8988T (cell line): ENCODE measurements at regions not wholly inside any gene's neighbourhood (a gene's known extent, or its start where the extent isn't known, plus 50 kb on each side); places are given as distances from the start of the nearest gene placed in this dataset.

Experiments
- DNase-seq: peaks from one replicate; pipeline ENCODE4 v3.0.0; 2011

DNA sequence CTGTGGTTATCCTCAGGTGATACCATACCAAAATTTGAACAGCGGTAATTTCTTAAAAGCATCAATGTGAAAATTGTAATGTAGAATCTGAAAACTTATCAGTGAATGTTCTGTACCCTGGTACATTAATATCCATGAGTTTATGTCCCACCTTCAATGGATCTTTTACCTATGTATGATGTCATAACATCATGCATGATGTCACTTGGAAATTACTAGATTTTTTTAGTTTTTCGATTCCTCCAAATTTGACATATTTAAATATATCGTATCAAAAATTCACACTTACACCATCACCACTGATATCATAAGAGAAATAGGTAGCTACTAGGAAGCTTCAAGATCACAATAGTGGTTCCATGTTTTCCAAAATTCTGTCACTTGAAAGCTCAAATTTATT, 95.0 kb upstream of the AKR1E2 start:
- DNase-seq, result no peak

DNA sequence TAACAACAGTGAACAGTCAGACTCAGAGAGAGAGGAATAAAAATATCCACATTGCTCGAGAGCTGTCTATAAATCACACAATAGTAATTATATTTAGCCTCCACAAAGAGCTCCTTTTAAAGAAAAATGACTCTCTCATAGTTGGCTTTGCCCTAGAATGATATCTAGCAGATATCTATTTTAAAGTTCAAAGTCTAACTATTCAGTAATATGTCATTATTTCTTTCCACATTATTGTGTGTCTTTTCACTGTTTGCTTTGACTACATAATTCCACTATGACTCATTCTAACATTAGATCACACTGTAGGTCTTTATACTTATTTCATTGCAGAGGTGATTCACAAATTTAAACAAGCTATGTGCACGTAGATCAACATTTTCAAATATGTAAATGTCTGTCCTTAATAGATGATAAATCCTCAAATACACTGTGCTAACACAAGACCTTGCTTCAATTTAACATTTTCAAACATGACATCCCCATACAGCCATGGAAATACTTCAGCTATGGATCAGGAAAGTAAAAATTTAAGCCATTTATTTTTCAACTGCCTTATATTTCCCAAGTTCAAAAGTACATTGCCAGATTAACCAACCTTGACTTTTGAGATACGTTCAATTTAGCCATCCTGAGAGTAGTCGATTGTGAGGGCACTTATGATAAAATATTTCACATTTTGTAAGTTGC, 99.9 kb upstream of the AKR1E2 start:
- DNase-seq, result no peak

- no peak for DNase-seq
Measured at GRCh38 chr10:4723860-4724259, 102.1 kb upstream of the AKR1E2 start.

DNA sequence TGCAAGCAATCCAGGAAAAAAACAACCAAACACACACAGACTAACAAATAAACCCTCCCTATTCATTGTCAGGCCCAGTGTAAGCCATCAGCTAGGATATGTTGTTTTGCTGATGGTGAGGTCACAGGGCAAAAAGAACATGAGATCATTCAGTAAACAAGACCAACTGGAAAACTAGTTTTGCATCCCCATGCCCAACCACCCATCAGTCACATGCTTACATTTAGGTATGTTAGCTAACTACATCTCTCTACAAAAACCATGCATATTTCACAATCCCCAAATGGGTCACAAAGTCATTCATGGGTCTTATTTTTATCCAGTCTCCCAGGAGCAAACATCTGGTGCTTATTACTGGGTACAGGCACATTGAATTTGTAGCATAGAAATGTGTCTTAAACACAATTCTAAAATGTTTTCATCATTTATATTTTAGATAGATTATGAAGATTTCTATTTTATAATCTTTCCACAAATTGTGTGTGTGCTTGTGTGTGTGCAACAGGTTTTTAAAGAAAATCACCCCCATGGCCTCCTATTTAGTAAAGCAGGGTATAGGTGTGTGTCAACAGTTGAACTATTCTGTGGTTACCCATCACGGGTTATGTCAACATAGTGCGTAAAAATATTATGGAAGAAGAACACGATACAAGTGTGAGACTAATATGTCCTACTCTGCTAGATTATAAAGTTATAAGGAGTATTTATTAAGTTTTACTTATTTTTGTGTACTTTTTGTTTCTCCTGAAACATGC, 103.8 kb upstream of the AKR1E2 start:
- DNase-seq, result no peak

DNA sequence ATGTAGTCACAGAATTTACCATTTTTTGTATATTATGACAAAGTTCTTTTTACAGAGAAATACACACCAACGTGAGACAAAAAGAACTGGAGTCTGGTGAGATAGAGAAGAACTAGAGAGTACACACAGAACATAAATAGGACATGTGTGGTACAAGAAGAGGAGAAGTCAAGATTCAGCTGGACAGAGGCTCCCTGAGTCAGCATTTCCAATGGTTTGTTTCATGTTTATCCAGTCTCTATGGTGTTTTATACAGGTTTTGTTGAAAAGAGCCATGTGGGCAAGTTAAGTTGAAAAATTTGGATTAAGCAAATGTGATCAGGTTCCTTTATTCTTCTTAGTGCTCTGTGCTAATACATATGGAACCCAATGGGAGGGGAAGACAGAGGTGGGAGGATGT, 105.5 kb upstream of the AKR1E2 start:
- no peak for DNase-seq

DNA sequence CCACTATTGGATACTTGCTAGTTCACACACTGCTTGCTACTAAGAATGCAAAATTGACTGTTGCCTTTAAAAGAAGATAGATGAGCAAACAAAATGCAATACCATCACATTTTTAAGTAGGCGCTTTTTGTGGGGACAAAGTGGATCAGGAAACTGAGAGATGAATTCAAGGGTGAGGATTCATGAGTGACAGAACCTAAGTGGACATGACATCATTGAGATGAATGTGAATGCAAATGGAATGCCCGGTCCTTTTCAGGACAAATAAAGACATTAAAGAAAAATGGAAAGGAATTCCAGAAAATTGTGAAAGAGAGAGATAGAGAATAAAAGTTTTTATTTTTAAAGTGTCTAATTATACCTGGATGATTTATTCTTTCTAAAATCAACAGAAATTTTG, 106.3 kb upstream of the AKR1E2 start:
- no peak for DNase-seq

GRCh38 chr10:4719036-4719435, 107.0 kb upstream of the AKR1E2 start:
- no peak for DNase-seq

GRCh38 chr10:4718544-4718943, 107.5 kb upstream of the AKR1E2 start:
- DNase-seq, result no peak

DNA sequence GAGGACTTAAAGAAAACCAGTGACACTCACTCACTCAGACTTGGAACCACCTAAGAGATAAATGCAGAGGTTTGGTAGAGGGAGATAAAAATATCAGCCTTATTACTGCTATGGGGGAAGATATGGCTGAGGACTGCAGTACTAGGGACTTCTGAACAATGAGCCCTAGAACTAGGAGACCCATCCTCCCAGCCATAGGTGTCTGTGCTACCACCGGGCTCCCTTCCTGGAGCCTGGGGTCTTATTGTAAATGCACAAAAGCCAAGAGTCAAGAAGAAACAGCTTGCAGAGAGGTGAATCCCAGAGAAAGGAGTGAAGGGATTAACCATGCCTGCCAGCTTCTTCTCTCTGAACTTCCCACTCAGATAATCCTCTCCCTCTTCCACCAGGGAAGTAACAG, 108.3 kb upstream of the AKR1E2 start:
- DNase-seq, result no peak

GRCh38 chr10:4710858-4711257, 115.1 kb upstream of the AKR1E2 start:
- DNase-seq, result no peak

DNA sequence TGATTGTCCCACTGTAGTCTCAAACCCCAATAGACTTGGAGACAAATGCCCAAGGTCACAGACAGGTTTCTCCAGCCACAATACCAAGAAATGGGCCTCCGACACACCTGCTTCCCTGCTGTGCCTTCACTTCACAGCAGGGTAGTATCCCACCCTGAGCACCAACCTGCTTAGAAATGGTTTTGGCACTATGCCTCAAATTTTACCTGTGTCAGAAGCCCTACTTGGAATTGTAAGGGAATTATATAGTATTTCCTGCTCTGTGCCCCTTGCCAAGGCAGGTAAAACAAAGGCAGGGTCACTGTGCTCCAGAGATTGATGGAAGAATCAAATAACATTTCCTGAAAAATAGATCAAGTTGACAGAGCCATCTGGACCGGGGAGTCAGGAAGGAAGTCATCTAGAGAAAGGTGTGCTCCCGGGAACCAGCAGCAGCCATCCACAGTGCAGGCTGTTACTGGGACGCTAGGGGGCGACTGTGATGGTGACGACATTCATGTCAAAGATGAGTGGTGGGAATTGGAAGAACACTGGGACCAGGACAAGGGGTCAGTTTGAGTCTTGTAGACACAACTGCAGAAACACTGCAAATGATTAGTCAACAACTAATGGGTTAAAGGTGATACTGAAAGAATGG, 117.8 kb upstream of the AKR1E2 start:
- no peak for DNase-seq

DNA sequence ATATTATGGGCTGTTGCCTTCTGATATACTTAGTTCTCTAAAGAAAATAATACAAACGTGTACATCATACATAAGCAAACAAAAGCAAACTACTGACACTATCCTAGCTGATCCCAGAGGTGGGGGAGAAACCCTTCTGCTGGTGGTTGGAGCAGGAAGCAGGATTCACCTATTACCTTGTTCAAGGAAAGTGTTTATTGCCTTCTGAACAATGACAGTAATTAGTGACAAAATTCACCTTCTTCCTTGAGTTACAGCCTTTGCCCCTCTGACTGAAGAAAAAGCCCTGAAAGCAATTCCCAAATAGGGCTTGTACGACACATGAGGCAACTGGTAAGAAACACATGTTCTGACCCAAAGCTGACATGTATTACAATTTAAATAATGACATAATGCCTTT, 118.8 kb upstream of the AKR1E2 start:
- no peak for DNase-seq

DNA sequence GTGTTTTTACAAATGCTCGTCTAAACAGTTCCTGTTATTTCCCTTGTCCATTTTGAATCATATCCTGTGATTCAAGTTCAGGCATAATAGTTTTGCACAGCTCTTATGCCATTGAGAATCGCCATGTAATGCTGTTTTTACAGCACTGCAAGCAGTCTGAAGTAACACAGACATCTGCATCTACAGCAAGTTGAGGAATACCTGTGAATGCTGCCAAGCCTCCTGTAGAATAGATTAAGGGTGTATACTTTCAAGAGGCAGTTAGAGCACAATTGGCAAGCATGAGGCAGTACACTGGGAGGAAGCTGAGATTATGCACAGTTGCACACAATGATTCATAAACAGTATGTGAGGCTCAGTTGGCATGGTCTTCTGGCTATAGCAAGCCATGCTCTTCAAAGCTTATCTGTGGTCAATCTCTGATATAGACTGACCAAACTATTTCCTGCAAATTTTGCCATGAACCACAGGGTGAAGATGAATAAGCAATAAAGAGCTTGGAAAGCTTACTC, 121.9 kb upstream of the AKR1E2 start:
- no peak for DNase-seq

DNA sequence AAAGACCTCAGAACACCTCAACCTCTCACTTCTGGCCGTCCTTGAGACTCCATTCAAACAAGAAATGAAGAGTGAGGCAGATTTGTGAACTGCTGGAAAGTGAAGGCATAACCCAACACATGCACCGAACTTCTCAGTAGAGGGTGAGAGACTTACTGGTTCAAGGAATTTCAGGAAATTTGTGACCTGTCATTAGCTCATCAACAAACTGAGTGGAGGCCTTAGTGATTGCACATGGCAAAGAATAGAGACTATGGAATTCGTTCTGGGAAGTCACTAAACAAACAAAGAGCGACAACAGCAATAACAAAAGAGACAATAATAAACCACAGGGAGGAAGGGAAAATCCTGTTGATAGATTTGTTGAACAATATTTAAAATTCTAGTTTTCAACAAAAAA, 125.0 kb upstream of the AKR1E2 start:
- no peak for DNase-seq

DNA sequence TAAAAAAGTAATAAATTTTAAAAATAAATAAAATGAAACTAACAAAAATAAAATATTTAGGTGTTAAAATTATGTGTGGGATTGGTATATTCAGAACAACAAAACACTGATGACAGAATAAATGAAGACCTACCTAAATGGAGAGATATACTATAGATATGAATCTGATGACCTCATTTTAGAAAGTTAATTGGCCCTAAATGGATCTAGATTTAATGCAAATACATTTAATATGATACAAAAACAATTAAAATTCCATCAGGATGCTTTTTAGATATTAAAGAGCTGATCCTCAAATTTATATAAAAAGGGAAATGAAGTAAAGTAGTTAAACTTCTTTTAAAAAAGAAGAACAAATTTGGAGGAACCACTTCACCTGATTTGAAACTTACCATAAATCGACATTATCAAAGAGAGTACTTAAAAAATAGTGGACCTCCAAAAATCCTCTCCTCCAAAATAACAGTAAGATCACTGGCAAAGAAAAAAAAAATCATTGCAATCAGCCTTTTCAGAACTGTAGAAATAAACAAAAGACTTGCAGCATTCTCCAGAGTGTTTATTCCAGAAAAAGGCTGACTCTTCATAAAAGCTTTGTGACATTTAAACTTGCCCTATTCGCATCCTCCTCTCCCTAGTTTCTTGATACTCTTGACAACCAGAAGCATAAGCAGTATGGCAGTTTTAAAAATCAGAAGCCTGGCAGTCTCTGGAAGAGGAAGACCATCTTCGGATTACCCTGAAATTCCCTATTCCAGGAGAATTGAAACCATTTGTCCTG, 125.9 kb upstream of the AKR1E2 start:
- no peak for DNase-seq

DNA sequence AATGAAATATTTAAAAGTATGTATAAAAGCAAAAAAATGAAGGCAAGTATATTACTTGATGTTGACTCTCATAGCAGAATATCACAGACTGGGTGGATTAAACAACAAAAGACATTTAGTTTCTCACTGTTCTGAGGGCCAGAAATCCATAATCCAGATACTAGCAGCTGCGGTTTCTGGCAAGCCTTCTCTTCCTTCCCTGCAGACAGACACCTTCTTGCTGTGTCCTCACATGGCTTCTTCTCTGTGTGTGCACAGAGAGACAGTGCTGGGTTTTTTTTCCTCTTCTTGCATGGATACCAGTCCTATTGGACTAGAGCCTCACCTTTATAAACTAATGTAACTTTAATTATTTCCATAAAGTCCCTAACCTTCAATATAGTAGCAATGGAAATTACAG, 127.9 kb upstream of the AKR1E2 start:
- no peak for DNase-seq

- no peak for DNase-seq
Measured at GRCh38 chr10:4696186-4696585, 129.8 kb upstream of the AKR1E2 start.

GRCh38 chr10:4693967-4694366, 132.0 kb upstream of the AKR1E2 start:
- DNase-seq, result no peak

GRCh38 chr10:4692206-4692605, 133.8 kb upstream of the AKR1E2 start:
- no peak for DNase-seq

DNA sequence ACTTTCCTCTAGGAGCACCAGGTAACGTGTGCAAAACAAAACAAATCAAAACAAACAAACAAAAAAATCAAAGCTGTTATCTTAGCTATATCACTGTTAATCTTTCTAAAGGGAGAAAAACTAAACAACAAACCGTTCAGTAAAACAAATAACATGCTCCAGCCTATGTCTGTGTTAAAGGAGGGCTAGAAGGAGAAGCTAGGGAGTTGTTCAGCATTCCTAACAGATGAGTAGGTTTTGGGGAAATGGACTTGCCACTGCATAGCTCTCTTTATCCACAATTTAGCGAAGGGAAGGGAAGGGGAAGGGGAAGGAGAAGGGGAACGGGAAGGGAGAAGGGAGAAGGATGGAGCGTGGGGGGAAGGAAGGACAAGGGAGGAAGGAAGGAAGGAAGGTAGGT, 134.2 kb upstream of the AKR1E2 start:
- no peak for DNase-seq

DNA sequence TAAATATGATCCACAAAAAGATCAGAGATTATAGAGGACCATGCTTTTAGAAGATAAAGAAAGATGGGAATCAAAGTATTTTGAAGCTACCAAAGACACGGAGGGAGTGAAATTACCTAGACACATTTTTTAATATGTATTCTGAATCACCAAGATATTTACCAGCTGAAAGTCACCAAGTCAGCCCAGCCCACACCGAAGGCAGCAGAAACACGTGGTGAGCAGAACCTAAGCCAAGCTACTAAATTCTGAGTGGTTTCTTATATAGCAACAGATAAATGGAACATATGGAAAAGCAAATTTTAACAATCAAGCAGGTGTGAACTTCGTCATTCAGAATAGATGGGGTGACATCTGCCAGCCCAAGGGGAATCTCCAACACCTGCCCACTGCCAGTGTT, 134.7 kb upstream of the AKR1E2 start:
- DNase-seq, result no peak

DNA sequence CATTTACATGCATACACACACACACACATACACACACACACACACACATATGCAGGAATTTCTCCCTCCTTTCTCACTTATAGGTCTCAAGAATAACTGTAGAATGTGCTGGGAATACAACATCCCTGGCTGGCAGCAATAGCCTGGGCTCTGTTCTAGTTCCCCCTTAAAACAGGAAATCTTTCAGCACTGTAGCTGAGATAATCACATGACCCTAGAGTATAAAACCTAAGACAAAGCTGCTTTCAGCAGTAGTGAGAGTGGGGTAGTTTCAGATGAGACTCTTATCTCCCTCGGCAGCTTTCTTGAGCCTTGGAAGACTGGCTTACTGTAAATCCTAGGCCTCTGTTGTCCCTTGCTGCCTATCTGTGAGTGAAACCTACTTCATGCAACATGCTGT, 137.4 kb upstream of the AKR1E2 start:
- no peak for DNase-seq

- no peak for DNase-seq
Measured at GRCh38 chr10:4688168-4688567, 137.8 kb upstream of the AKR1E2 start.
